IgD-negative memory B cell (primary cell): ENCODE measurements at regions not wholly inside any gene's neighbourhood (a gene's known extent, or its start where the extent isn't known, plus 50 kb on each side); places are given as distances from the start of the nearest gene placed in this dataset.

Experiments used
- H3K27ac Mint-ChIP-seq, 3 donors: one replicate each; pipeline ENCODE4 v1.8.0; 2020 to 2022; ENCODE audit warnings: mild to moderate bottlenecking in 3 of 3, mixed read lengths in 3 of 3, moderate library complexity in 1 of 3
- H3K27me3 Mint-ChIP-seq: one replicate; pipeline ENCODE4 v1.8.0; 2021; ENCODE audit warnings: mixed read lengths
- H3K36me3 Mint-ChIP-seq: one replicate; pipeline ENCODE4 v1.8.0; 2020; ENCODE audit warnings: mild to moderate bottlenecking, mixed read lengths
- H3K4me1 Mint-ChIP-seq, 3 donors: one replicate each; pipeline ENCODE4 v1.8.0; 2020 to 2022; ENCODE audit warnings: mixed read lengths in 3 of 3, mild to moderate bottlenecking in 1 of 3
- H3K4me3 Mint-ChIP-seq, 4 donors: one replicate each; pipeline ENCODE4 v1.8.0; 2020 to 2022; ENCODE audit warnings: mild to moderate bottlenecking in 4 of 4, mixed read lengths in 4 of 4, moderate library complexity in 3 of 4
- H3K9me3 Mint-ChIP-seq, 3 donors: one replicate each; pipeline ENCODE4 v1.8.0; 2020 to 2021; ENCODE audit warnings: mixed read lengths in 3 of 3, mild to moderate bottlenecking in 1 of 3

GRCh38 chr6:134609716-134610261, 291.9 kb upstream of the SGK1 start:
- no peak overlapping the region for H3K4me3 Mint-ChIP-seq
- H3K4me1 Mint-ChIP-seq, result no peaks in the 10 kb centered on the region
- H3K27me3 Mint-ChIP-seq, result no peaks in the 10 kb centered on the region
- H3K27ac Mint-ChIP-seq, result no peak overlapping the region
- H3K36me3 Mint-ChIP-seq, result no peaks in the 10 kb centered on the region
- H3K9me3 Mint-ChIP-seq, result no peaks in the 10 kb centered on the region

DNA sequence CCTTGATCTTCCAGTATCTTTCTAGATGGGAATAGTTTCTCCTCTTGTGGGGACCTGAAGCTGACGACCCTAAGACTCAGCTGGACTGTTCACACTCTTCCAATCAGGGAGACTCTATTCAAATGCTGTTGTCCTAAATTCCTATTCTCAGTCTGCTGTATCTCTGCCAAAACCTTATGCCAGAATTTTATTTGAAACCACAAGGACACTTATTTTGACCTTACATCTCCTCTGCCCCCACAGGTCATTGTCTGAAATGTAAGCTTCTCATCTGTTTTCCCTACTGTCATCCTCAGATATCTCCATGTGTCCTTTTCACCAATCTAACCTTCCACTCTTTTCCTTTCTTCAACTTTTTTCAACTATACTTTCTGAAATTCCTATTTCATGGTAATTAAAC, 289.5 kb upstream of the SGK1 start:
- Mint-ChIP-seq H3K27ac (no peak overlapping the region), H3K9me3 (no peaks in the 10 kb centered on the region), H3K36me3 (no peaks in the 10 kb centered on the region), H3K4me1 (no peaks in the 10 kb centered on the region), H3K27me3 (no peaks in the 10 kb centered on the region), H3K4me3 (no peak overlapping the region)

DNA sequence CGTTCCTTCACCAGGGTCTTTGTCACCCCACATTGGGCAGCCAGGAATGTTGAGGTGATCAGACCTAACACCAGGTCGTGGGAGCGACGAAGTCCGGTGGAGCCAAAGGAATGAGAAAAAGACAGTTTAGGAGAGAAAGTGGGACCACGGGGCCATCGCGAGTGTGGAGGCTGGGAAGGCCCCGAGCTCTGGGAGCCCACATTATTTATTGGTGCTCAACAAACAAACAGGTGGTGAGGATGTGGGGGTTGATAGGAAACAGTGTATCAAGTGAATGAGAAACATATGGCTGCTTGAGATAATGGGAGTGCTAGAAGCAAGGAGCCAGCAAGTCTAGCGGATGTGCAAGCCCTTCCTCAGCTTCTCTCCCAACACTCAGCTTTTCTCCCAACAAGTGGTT, 287.1 kb upstream of the SGK1 start:
- Mint-ChIP-seq H3K4me3 (no peak overlapping the region), H3K27me3 (no peaks in the 10 kb centered on the region), H3K9me3 (peaks cover 4 to 6% (median 5%) of the 10 kb centered on the region in 3 donors)

GRCh38 chr6:134604014-134604676, 286.2 kb upstream of the SGK1 start:
- H3K4me1 Mint-ChIP-seq, result peaks cover 0 to 3% (median 0%) of the 10 kb centered on the region in 3 donors
- no peaks in the 10 kb centered on the region for H3K36me3 Mint-ChIP-seq
- H3K27ac Mint-ChIP-seq, result no peak overlapping the region
- no peak overlapping the region for H3K4me3 Mint-ChIP-seq
- H3K27me3 Mint-ChIP-seq, result no peaks in the 10 kb centered on the region
- H3K9me3 Mint-ChIP-seq, result peaks cover 4 to 6% (median 5%) of the 10 kb centered on the region in 3 donors

More for the DNA sequence above, 287.1 kb upstream of the SGK1 start:
- H3K36me3 Mint-ChIP-seq, result no peaks in the 10 kb centered on the region
- H3K27ac Mint-ChIP-seq, result peak overlapping the region in 1 of 3 donors; percentile 67
- peaks cover 0 to 3% (median 0%) of the 10 kb centered on the region in 3 donors for H3K4me1 Mint-ChIP-seq

GRCh38 chr6:134603561-134603960, 285.6 kb upstream of the SGK1 start:
- H3K36me3 Mint-ChIP-seq, result peaks cover 3% of the 10 kb centered on the region
- no peak overlapping the region for H3K27ac Mint-ChIP-seq
- peaks cover 0 to 3% (median 0%) of the 10 kb centered on the region in 3 donors for H3K4me1 Mint-ChIP-seq
- no peaks in the 10 kb centered on the region for H3K27me3 Mint-ChIP-seq
- H3K4me3 Mint-ChIP-seq, result no peak overlapping the region
- peaks cover 5 to 6% (median 6%) of the 10 kb centered on the region in 3 donors for H3K9me3 Mint-ChIP-seq

DNA sequence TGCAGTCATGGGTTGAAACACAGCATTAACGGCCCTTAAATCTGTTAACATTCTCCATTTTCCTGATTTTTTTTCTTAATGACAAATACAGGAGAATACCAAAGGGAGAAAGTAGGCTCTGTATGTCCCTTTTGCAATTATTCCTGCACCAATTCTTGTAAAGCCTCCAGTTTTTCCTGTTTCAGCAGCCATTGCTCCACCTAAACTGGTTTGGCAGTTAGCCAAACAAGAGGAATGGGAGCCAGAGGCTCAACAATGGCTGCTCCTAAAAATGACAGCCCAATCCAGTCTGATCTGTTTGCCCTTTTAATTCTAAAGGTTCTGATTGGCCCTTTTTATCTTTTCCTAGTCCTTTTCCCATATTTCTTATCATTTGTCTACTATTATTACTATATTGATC, 284.2 kb upstream of the SGK1 start:
- H3K27me3 Mint-ChIP-seq, result no peaks in the 10 kb centered on the region
- H3K36me3 Mint-ChIP-seq, result peaks cover 5% of the 10 kb centered on the region
- H3K4me1 Mint-ChIP-seq, result peaks cover 0 to 3% (median 0%) of the 10 kb centered on the region in 3 donors
- peak overlapping the region in 1 of 4 donors; percentile 33 for H3K4me3 Mint-ChIP-seq
- no peak overlapping the region for H3K27ac Mint-ChIP-seq
- peaks cover 5 to 6% (median 6%) of the 10 kb centered on the region in 3 donors for H3K9me3 Mint-ChIP-seq

DNA sequence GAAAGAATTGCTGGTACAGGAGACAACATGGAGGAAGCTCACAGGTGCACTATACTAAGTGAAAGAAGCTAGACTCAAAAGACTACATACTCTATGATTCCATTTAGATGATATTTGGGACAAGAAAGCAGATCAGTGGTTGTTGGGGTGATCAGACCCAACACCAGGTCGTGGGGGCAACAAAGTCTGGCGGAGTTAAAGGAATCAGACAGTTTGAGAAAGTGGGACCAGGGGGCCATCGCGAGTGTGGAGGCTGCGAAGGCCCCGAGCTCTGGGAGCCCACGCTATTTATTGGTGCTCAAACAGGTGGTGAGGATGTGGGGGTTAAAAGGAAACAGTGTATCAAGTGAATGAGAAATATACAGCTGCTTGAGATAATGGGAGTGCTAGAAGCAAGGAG, 282.8 kb upstream of the SGK1 start:
- Mint-ChIP-seq H3K27me3 (no peaks in the 10 kb centered on the region), H3K4me3 (no peak overlapping the region), H3K4me1 (peaks cover 0 to 3% (median 0%) of the 10 kb centered on the region in 3 donors), H3K36me3 (peaks cover 5% of the 10 kb centered on the region), H3K27ac (no peak overlapping the region), H3K9me3 (peaks cover 5 to 6% (median 6%) of the 10 kb centered on the region in 3 donors)

GRCh38 chr6:134599079-134599478, 281.2 kb upstream of the SGK1 start:
- H3K27ac Mint-ChIP-seq, result no peak overlapping the region
- H3K4me1 Mint-ChIP-seq, result peaks cover 0 to 3% (median 0%) of the 10 kb centered on the region in 3 donors
- peaks cover 5 to 6% (median 6%) of the 10 kb centered on the region in 3 donors for H3K9me3 Mint-ChIP-seq
- no peak overlapping the region for H3K4me3 Mint-ChIP-seq
- H3K27me3 Mint-ChIP-seq, result no peaks in the 10 kb centered on the region
- peaks cover 5% of the 10 kb centered on the region for H3K36me3 Mint-ChIP-seq

DNA sequence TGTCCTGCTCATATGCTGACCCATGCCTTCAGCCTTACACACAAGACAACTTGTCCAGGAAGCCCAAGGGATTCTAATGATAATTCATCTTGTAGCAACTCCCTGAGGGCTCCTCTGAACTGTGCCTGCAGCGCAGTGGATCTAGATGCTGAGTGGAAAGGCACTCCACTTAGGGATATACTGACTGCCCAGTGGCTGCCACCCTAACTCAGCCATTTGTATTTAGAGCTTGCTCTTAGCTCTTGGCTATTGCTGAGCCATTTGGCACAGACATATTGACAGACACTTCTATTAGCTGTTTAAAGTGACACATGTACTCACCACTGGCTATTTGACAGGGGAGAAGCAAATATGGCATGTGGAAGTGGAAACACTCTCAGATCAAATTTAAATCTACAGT, 278.3 kb upstream of the SGK1 start:
- peaks cover 5 to 6% (median 6%) of the 10 kb centered on the region in 3 donors for H3K9me3 Mint-ChIP-seq
- peaks cover 0 to under 1% (median 0%) of the 10 kb centered on the region in 3 donors for H3K4me1 Mint-ChIP-seq
- H3K27me3 Mint-ChIP-seq, result no peaks in the 10 kb centered on the region
- H3K4me3 Mint-ChIP-seq, result no peak overlapping the region
- H3K27ac Mint-ChIP-seq, result no peak overlapping the region
- H3K36me3 Mint-ChIP-seq, result peaks cover 8% of the 10 kb centered on the region

GRCh38 chr6:134594881-134595280, 277.0 kb upstream of the SGK1 start:
- Mint-ChIP-seq H3K9me3 (peaks cover 0 to 2% (median 0%) of the 10 kb centered on the region in 3 donors), H3K4me1 (no peaks in the 10 kb centered on the region), H3K27me3 (no peaks in the 10 kb centered on the region), H3K27ac (no peak overlapping the region), H3K4me3 (no peak overlapping the region), H3K36me3 (peaks cover 8% of the 10 kb centered on the region)

GRCh38 chr6:134593887-134594286, 276.0 kb upstream of the SGK1 start:
- no peak overlapping the region for H3K4me3 Mint-ChIP-seq
- H3K9me3 Mint-ChIP-seq, result no peaks in the 10 kb centered on the region
- no peaks in the 10 kb centered on the region for H3K4me1 Mint-ChIP-seq
- no peaks in the 10 kb centered on the region for H3K27me3 Mint-ChIP-seq
- H3K27ac Mint-ChIP-seq, result no peak overlapping the region
- peaks cover 6% of the 10 kb centered on the region for H3K36me3 Mint-ChIP-seq

DNA sequence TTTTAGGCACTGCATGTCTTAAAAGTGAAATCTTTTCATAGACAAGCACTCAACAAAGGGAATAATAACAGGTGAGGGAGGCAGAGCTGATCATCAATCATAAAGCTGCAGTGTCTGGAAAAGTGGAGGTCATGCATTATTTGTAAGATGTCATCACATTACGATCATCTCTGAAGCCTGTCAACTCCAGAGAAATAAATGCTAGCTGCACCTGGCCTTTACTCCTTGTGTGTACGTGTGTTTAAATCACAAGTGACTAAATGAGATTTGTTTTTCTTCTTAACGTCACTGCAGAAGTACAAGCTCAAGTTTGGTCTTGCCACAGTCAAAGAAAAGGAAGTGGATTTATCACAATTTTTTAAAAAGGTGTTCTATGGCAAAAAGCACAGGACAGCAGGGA, 275.5 kb upstream of the SGK1 start:
- Mint-ChIP-seq H3K27me3 (no peaks in the 10 kb centered on the region), H3K27ac (no peak overlapping the region), H3K36me3 (peaks cover 5% of the 10 kb centered on the region), H3K9me3 (no peaks in the 10 kb centered on the region), H3K4me1 (no peaks in the 10 kb centered on the region), H3K4me3 (no peak overlapping the region)

GRCh38 chr6:134593024-134593423, 275.1 kb upstream of the SGK1 start:
- no peak overlapping the region for H3K27ac Mint-ChIP-seq
- no peaks in the 10 kb centered on the region for H3K27me3 Mint-ChIP-seq
- no peaks in the 10 kb centered on the region for H3K4me1 Mint-ChIP-seq
- no peaks in the 10 kb centered on the region for H3K9me3 Mint-ChIP-seq
- no peak overlapping the region for H3K4me3 Mint-ChIP-seq
- peaks cover 5% of the 10 kb centered on the region for H3K36me3 Mint-ChIP-seq

- no peaks in the 10 kb centered on the region for H3K27me3 Mint-ChIP-seq
- peaks cover 0 to 1% (median 0%) of the 10 kb centered on the region in 3 donors for H3K9me3 Mint-ChIP-seq
- no peak overlapping the region for H3K27ac Mint-ChIP-seq
- H3K4me1 Mint-ChIP-seq, result no peaks in the 10 kb centered on the region
- H3K4me3 Mint-ChIP-seq, result no peak overlapping the region
- H3K36me3 Mint-ChIP-seq, result peaks cover 3% of the 10 kb centered on the region
These were observed 272.5 kb upstream of the SGK1 start for GRCh38 chr6:134590449-134590848.

DNA sequence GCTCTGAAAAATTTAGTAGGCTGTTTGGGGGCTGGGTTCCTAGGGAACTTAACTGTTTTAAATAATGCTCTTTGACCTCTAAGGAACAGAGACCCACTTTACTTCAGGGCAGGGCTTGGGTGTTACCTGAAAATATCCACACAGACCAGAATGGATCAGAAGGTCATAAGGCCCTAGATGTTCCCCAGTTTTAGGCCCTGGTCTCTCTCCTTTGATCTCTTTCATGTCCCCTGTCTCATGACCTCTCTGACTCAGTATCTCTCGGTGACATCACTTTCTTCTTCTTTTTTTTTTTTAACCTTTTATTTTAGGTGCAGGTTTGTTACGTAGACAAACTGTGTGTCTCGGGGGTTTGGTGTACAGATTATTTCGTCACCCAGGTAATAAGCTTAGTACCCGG, 272.1 kb upstream of the SGK1 start:
- Mint-ChIP-seq H3K27ac (peak overlapping the region in 1 of 3 donors; percentile 25), H3K27me3 (no peaks in the 10 kb centered on the region), H3K36me3 (peaks cover 3% of the 10 kb centered on the region), H3K9me3 (peaks cover 0 to 1% (median 0%) of the 10 kb centered on the region in 3 donors), H3K4me3 (no peak overlapping the region), H3K4me1 (no peaks in the 10 kb centered on the region)

GRCh38 chr6:134589512-134589911, 271.6 kb upstream of the SGK1 start:
- no peak overlapping the region for H3K27ac Mint-ChIP-seq
- H3K4me1 Mint-ChIP-seq, result no peaks in the 10 kb centered on the region
- peaks cover 3% of the 10 kb centered on the region for H3K36me3 Mint-ChIP-seq
- H3K4me3 Mint-ChIP-seq, result no peak overlapping the region
- H3K9me3 Mint-ChIP-seq, result peaks cover 0 to 1% (median 0%) of the 10 kb centered on the region in 3 donors
- no peaks in the 10 kb centered on the region for H3K27me3 Mint-ChIP-seq
